Muscle layer of colon (tissue), 2 donors: ENCODE measurements at regions not wholly inside any gene's neighbourhood (a gene's known extent, or its start where the extent isn't known, plus 50 kb on each side); places are given as distances from the start of the nearest gene placed in this dataset.

Experiments
- H3K27ac ChIP-seq: one replicate; pipeline ENCODE4 v1.7.0; 2013; ENCODE audit warnings: low read depth, mild to moderate bottlenecking, low read length, moderate library complexity
- H3K27me3 ChIP-seq, 2 donors: one replicate each; pipeline ENCODE4 v1.7.0; 2013; ENCODE audit warnings: low read length in 2 of 2, mild to moderate bottlenecking in 2 of 2; ENCODE audit not compliant: insufficient read depth in 2 of 2, control insufficient read depth in 1 of 2
- H3K36me3 ChIP-seq: one replicate; pipeline ENCODE4 v1.7.0; 2013; ENCODE audit warnings: mild to moderate bottlenecking, low read length; ENCODE audit not compliant: insufficient read depth
- H3K4me1 ChIP-seq: one replicate; pipeline ENCODE4 v1.7.0; 2013; ENCODE audit warnings: mild to moderate bottlenecking, low read length; ENCODE audit not compliant: insufficient read depth
- H3K4me3 ChIP-seq, 2 donors: one replicate each; pipeline ENCODE4 v1.7.0; 2013; ENCODE audit warnings: low read length in 2 of 2, low read depth in 1 of 2, mild to moderate bottlenecking in 1 of 2, moderate library complexity in 1 of 2
- H3K9ac ChIP-seq: one replicate; pipeline ENCODE4 v1.7.0; 2013; ENCODE audit warnings: low read length
- H3K9me3 ChIP-seq: one replicate; pipeline ENCODE4 v1.7.0; 2013; ENCODE audit warnings: mild to moderate bottlenecking, low read length
- donor health status: abdominal sarcoma.
- donor health status: Adenocarcinoma of cecum.

DNA sequence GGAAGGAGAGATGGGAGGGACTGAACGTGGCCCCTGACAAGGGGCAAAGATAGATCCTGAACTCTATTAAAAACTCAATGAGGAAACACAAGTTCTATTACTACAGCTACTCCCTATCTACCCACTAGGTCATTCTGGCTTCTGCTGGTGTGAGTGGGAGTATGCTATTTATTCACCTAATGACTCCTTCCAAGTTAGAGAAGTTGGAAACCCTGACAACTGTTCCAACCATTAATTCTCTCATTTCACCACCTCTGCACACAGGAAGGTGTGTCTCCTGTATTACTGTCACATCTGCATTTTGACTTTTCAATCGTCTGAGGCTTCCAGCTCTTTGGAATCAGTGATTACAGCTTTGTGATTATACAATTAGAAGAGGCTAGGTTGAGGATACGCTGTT is 169.4 kb upstream of the ADO start:
- Histone ChIP-seq H3K36me3 (no peaks in the 10 kb centered on the region), H3K27ac (no peak overlapping the region), H3K4me1 (no peaks in the 10 kb centered on the region), H3K9ac (no peak overlapping the region), H3K27me3 (no peaks in the 10 kb centered on the region), H3K9me3 (no peaks in the 10 kb centered on the region), H3K4me3 (no peak overlapping the region)

DNA sequence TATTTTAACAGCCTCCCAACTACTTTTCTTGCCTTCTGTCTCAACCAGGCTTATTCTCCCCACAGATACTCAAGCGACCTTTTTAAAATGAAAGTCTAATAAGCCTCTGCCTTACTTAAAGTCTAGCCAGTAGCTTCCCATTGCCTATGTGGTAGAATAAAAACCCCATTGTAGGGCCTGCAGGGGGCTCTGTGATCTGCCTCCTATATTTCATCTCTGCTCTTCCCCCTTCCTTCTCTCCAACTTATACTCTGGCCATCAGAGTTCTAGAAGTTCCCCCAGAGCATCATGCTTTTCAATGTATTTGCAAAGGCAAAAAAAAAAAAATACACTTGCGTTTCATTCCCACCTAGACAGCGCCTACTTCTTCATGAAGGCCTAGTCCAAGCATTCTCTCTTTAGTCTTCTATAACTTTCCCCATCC is 167.7 kb upstream of the ADO start:
- Histone ChIP-seq H3K36me3 (no peaks in the 10 kb centered on the region), H3K27ac (no peak overlapping the region), H3K9me3 (no peaks in the 10 kb centered on the region), H3K27me3 (no peaks in the 10 kb centered on the region), H3K4me1 (no peaks in the 10 kb centered on the region), H3K9ac (no peak overlapping the region), H3K4me3 (no peak overlapping the region)

DNA sequence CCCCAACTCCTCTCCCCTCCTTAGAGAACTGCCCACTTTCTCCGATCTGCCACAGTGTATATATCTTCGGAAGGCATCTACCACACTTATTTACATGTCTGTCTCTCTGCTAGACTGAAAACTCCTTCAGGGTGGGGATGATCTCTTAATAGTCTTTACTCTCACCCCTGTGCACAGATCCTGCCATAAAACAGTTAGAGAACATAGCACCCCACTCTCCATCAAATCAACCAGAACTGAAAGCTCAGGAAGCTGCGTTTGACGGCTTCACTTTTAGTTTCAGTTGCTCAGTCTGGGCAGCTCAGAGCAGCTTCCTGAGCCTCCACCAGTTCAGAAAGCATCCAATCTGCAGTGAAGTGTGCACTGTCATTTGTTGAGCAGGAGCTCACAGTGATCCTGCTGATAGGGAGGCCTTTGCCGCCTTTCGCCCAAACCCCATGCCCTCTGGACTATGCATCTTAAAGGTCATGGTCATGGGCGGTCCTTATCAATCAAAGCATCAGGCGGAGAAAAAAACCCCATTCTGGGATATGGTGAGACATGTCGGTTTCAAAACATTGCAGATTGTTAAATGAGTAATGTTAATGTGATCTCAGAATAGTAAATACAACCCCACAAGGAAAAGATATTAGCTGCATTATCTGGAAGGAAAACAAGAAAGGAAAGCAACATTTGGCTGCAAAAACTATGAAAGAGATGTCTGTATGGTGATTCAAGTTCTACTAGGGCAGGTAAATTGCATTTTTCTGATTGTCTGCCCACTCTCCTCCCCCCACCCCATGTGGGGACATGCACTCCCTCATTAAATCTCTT is 167.1 kb upstream of the ADO start:
- Histone ChIP-seq H3K27ac (no peak overlapping the region), H3K4me1 (no peaks in the 10 kb centered on the region), H3K27me3 (no peaks in the 10 kb centered on the region), H3K9ac (no peak overlapping the region), H3K36me3 (no peaks in the 10 kb centered on the region), H3K9me3 (no peaks in the 10 kb centered on the region), H3K4me3 (no peak overlapping the region)

DNA sequence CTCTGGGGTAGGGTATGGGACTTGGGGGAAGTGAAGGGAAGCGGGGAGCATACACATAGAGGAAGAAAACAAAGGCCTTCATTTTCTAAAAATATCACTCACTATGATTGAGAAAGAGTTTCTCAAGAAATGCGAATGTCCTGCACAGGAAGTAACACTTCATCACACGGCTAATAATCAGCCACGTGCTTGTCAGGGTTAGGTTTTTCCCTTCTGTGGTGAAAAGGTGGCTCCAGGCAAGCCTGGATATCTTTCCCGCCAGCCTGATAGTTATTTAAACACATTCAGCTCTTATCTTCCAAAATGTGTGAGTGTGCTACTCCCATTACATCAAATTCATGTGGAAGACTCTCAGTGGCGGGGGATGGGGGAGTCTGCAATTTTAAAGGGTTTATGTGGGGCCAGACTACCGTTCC is 166.4 kb upstream of the ADO start:
- H3K27me3 ChIP-seq: no peaks in the 10 kb centered on the region
- no peaks in the 10 kb centered on the region for H3K4me1 ChIP-seq
- H3K4me3 ChIP-seq: no peak overlapping the region
- H3K9ac ChIP-seq: no peak overlapping the region
- H3K36me3 ChIP-seq: no peaks in the 10 kb centered on the region
- no peaks in the 10 kb centered on the region for H3K9me3 ChIP-seq
- H3K27ac ChIP-seq: no peak overlapping the region

DNA sequence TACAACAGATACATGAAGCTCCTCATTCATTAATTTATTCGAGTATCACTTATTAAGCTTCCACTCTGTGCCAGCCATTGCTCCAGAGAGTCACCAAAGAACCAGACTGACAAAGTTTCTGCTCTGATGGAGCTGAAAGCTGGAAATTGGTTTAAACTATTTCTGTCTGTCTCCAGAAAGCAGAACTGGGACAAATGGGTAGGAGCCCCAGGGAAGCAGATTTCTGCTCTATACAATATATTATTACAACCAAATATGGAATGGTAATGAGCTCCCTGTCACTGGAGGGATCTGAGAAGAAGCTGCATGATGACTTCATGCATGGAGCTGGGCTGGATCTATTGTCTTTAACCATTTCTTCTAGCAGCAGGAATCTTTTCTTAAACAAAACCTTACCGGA is 165.4 kb upstream of the ADO start:
- H3K9me3 ChIP-seq: no peaks in the 10 kb centered on the region
- H3K27ac ChIP-seq: no peak overlapping the region
- H3K4me1 ChIP-seq: no peaks in the 10 kb centered on the region
- no peaks in the 10 kb centered on the region for H3K27me3 ChIP-seq
- no peak overlapping the region for H3K4me3 ChIP-seq
- no peak overlapping the region for H3K9ac ChIP-seq
- no peaks in the 10 kb centered on the region for H3K36me3 ChIP-seq

DNA sequence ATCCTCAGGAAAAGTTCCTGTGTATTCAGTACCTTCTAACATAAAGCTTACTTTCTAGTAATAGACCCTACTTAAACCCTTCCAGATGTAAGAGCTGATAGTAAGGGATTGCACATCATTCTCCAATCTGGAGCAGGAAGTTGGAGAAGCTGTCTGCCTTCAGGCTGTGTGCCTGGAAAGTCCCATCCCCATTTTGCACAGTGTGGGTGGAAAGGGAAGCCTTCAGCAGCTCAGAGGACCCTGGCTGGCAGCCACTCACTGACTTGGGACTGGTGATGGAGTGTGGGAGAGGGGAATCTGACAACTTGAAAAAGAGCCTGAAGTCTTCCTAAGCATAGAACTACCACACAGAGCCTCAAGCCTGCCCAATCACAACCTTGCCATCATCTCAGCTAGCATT is 164.1 kb upstream of the ADO start:
- no peak overlapping the region for H3K27ac ChIP-seq
- no peaks in the 10 kb centered on the region for H3K4me1 ChIP-seq
- H3K9me3 ChIP-seq: no peaks in the 10 kb centered on the region
- no peak overlapping the region for H3K4me3 ChIP-seq
- H3K36me3 ChIP-seq: no peaks in the 10 kb centered on the region
- no peaks in the 10 kb centered on the region for H3K27me3 ChIP-seq
- no peak overlapping the region for H3K9ac ChIP-seq

DNA sequence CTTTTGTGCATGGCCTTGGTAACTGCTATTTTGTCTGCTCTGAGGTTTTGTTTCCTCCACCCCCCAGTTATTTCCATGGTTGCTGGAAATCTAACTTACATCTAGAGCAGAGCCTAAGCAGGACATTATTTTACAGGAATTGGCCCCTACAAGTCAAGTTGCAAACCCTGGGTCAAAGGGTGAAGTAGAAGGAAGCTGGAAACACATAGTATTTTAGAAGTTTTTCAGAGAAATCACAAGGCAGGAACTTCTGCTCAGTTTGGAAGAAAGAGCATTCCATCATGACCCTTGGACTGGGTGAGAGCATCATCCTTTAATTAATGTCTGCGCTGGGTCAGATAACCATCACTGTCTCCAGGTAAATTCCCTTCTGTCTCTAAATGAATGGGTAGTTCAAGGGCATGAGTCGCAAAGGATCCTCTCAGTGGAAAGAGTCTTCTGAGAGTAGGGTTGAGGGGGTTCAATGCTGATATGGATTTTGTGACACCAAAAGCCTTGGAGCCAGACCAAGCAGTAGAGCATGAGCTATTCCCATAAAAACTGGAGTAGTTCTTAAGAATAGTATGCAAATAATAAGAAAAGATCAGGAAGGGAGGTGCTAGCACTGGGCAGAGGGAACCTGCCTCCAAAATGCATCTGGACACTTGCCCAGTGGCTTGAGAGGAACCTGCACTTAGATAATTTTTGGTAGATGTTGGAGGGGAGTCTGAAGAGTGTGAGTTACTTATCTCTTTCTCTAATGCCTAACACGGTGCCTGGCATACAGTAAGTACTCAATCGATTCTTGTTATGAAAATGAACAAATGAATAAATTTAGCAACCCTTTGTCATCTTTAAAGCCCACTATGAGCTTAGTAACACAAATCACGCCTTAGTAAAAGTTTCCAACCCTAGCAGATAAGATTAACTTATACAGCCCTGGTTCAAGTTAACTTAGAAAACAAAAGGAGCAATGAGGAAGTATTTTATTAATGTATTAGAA is 160.6 kb upstream of the ADO start:
- H3K9ac ChIP-seq: no peak overlapping the region
- H3K9me3 ChIP-seq: no peaks in the 10 kb centered on the region
- H3K27me3 ChIP-seq: no peaks in the 10 kb centered on the region
- no peak overlapping the region for H3K4me3 ChIP-seq
- no peaks in the 10 kb centered on the region for H3K36me3 ChIP-seq
- no peaks in the 10 kb centered on the region for H3K4me1 ChIP-seq
- H3K27ac ChIP-seq: no peak overlapping the region

DNA sequence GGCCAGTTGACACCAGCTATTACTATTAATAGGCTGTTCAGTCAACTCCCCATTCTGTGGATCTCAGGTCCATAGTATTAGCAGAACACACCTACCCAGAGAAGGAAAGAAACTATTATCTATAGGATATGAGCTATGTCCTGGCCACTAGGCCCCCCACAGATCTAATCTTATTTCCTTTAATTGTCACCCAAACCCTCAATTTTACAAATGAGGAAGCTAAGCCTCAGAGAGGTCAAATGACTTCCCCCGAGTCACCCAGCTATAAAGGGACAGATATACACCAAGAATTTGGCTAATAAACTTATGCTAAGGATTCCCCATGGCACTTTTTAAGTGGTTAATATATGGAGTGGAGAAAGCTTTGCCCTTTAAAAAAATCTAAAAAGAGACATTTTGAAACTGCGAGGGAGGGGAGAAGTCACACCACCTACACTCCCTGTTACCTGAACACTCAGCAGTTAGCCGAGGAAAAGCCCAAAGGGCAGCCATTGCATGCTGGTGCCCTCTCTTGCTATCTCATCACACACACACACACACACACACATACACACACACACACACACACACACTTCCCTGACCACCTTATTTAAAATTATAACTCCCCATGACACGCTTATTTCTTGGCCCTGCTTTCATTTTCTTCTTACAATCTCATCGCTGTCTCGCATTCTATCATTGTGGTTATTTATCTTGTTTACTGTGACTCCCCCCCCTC is 157.0 kb upstream of the ADO start:
- no peak overlapping the region for H3K9ac ChIP-seq
- H3K27me3 ChIP-seq: no peaks in the 10 kb centered on the region
- H3K27ac ChIP-seq: no peak overlapping the region
- no peaks in the 10 kb centered on the region for H3K9me3 ChIP-seq
- no peaks in the 10 kb centered on the region for H3K36me3 ChIP-seq
- H3K4me1 ChIP-seq: no peaks in the 10 kb centered on the region
- no peak overlapping the region for H3K4me3 ChIP-seq

DNA sequence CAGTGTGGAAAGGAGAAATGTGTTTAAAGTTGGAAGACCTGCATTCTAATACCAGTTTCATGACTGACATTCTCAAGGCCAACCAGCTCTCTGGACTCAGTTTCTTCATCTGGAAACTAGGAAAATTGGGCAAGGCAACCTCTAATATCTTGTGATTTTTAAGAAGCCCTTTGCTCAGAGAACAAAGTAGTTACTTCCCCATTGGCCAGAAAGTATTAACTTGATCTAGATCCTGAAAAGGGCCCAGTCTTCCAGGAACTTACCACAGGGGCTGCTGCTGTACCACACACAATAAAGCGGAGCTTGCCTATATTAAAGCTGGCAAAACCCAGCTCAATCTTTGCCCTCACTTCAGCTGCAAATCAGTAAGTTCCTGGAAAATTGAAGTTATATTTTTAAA is 155.6 kb upstream of the ADO start:
- Histone ChIP-seq H3K9me3 (no peaks in the 10 kb centered on the region), H3K9ac (no peak overlapping the region), H3K27ac (no peak overlapping the region), H3K4me1 (no peaks in the 10 kb centered on the region), H3K27me3 (no peaks in the 10 kb centered on the region), H3K4me3 (no peak overlapping the region), H3K36me3 (no peaks in the 10 kb centered on the region)

DNA sequence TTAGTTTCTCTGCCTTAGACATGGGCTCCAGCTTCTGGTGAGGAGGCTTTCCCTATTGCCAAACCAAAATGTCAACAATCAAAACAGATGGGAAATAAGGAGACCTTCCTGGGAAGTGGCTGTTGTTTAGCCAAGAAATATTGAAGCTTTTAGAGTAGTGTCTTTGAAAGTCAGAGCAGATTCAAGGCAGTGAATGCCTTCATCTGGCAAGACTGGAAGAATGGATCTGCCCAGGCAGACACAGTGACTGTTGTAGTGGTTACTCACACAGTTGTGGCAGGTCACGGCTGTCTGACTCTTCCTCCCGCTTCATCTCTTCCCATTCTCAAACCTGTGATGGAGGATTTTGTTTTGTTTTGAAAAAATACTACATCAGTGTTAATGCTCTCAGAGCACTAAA is 154.1 kb upstream of the ADO start:
- no peaks in the 10 kb centered on the region for H3K36me3 ChIP-seq
- no peak overlapping the region for H3K27ac ChIP-seq
- H3K27me3 ChIP-seq: no peaks in the 10 kb centered on the region
- H3K9me3 ChIP-seq: no peaks in the 10 kb centered on the region
- no peak overlapping the region for H3K4me3 ChIP-seq
- no peak overlapping the region for H3K9ac ChIP-seq
- no peaks in the 10 kb centered on the region for H3K4me1 ChIP-seq

DNA sequence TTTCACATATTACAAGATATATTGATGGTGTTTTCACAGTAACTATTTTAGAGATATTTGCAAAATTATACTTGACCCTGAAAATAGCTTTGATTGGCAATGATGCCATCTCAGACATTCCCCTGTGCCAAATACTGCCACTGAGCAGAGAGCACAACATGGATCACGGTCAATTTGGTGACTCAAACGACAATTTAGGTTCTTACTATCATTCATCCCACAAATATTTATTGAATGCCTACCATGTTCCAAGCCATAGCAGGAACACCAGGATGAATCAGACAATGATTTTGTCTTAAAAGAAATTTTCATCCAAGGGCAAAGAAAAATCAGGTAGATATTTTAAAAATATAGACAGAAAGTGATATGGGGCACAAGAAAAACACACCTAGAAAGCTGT is 153.2 kb upstream of the ADO start:
- H3K27ac ChIP-seq: no peak overlapping the region
- no peak overlapping the region for H3K4me3 ChIP-seq
- no peaks in the 10 kb centered on the region for H3K36me3 ChIP-seq
- H3K4me1 ChIP-seq: no peaks in the 10 kb centered on the region
- H3K9me3 ChIP-seq: no peaks in the 10 kb centered on the region
- no peaks in the 10 kb centered on the region for H3K27me3 ChIP-seq
- no peak overlapping the region for H3K9ac ChIP-seq
